Esophagus squamous epithelium (tissue), 5 donors: ENCODE measurements at regions not wholly inside any gene's neighbourhood (a gene's known extent, or its start where the extent isn't known, plus 50 kb on each side); places are given as distances from the start of the nearest gene placed in this dataset.

ENCODE experiments used
- DNase-seq: peaks from one replicate; lab custom pipeline; 2025; lab: John Stamatoyannopoulos, UW
- H3K27ac ChIP-seq, 4 donors: fragments of 200-600 bp; sonication (generic); one replicate each; pipeline ENCODE4 v1.5.1; 2016 to 2019; ENCODE audit warnings: mild to moderate bottlenecking in 1 of 4
- H3K27me3 ChIP-seq, 4 donors: fragments of 200-600 bp; sonication (generic); 1 replicate in 3 of 4; 2 replicates in 1 of 4; pipeline versions ENCODE4 v1.5.1 to v1.6.0; 2017 to 2021; ENCODE audit warnings: antibody characterized with exemption in 1 of 4
- H3K36me3 ChIP-seq, 3 donors: fragments of 200-600 bp; sonication (generic); one replicate each; pipeline ENCODE4 v1.5.1; 2016 to 2019
- H3K4me1 ChIP-seq, 3 donors: fragments of 200-600 bp; sonication (generic); one replicate each; pipeline ENCODE4 v1.5.1; 2017 to 2019
- H3K4me3 ChIP-seq, 4 donors: fragments of 200-600 bp; sonication (generic); 1 replicate in 3 of 4; 2 replicates in 1 of 4; pipeline ENCODE4 v1.5.1; 2016 to 2019; ENCODE audit warnings: mild to moderate bottlenecking in 2 of 4, moderate library complexity in 1 of 4
- H3K9me3 ChIP-seq, 3 donors: fragments of 200-600 bp; sonication (generic); one replicate each; pipeline ENCODE4 v1.5.1; 2016 to 2019
- POLR2A ChIP-seq, 4 donors: fragments of 450-650 bp; IDR thresholded peaks; one replicate each; pipeline ENCODE4 v1.6.1; 2017; ENCODE audit warnings: antibody characterized with exemption in 4 of 4, mild to moderate bottlenecking in 4 of 4, moderate library complexity in 3 of 4
- WGBS, 2 donors: methylation state at CpG; one replicate each; pipeline ENCODE4 v1.1.5; 2018; 5-methylcytosine and 5-hydroxymethylcytosine counted together
- intact Hi-C: fragments of 100-400 bp; cut with DNase I; formaldehyde crosslinking; loops from one replicate; pipeline ENCODE4 v1.15.0; 2022
- TF ChIP-seq, protein P1 (sequence below), 6 experiments: fragments of 450-650 bp in 4 of 6; fragments of 200-600 bp in 2 of 6; sonication (generic) in 2 of 6; IDR thresholded peaks; one replicate each; pipeline ENCODE4 v1.5.1; 2016 to 2019; ENCODE audit warnings: antibody characterized with exemption in 6 of 6, mild to moderate bottlenecking in 4 of 6, moderate library complexity in 4 of 6
- donor health status: DM: yes; HTN: yes; CAD: no.

DNA sequence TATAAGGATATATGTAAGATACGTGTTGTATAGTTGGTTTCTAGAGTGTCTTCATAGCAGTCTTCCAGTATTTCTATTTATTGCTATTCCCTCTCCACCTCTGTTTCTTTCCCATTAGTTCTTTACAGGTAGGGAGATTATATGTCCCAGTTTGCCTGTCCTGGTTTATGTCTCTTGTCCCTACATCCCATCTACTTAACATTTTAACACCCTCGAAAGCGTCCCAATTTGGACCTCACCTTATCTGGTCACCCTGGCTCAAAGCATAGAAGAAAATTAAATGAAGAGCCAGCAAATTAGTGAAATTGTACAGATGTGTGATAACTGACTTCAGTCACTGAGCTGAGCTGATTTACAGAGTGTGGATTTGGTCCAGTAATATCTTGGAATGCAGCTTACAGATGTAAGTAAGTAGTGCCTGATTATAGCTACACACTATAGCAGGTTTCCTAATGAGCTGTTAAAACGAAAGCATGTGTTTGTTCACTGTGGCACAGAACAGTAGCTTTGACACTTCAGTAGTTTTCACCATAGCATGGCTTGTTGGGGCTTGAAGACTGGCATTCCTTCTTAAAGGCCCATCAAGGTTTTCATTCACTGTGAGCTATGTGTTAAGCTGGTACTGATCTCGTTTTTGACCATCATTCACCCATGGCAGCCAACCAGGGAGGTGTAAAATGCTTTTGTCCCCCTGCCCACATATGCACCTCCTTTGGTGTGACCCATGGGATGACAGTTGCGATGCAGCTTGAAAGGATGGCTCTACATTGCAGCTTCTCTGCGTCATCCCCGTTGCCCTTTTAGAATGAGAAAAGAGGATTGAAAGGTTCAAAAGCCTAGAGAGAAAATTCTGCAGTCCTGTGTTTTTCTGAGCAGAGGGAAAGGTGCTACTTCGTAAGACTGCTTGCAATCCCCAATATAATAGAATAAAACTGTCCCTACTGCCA is 192.1 kb upstream of the DMRT1 start:
- TF ChIP-seq, protein P1, sequence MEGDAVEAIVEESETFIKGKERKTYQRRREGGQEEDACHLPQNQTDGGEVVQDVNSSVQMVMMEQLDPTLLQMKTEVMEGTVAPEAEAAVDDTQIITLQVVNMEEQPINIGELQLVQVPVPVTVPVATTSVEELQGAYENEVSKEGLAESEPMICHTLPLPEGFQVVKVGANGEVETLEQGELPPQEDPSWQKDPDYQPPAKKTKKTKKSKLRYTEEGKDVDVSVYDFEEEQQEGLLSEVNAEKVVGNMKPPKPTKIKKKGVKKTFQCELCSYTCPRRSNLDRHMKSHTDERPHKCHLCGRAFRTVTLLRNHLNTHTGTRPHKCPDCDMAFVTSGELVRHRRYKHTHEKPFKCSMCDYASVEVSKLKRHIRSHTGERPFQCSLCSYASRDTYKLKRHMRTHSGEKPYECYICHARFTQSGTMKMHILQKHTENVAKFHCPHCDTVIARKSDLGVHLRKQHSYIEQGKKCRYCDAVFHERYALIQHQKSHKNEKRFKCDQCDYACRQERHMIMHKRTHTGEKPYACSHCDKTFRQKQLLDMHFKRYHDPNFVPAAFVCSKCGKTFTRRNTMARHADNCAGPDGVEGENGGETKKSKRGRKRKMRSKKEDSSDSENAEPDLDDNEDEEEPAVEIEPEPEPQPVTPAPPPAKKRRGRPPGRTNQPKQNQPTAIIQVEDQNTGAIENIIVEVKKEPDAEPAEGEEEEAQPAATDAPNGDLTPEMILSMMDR (IDR thresholded peaks at IDR 0.05): no peak
- TF ChIP-seq POLR2A (IDR thresholded peaks at IDR 0.05): no peak
- Histone ChIP-seq H3K9me3 (no peaks in the 10 kb centered on the region), H3K4me1 (peaks cover 19 to 57% (median 27%) of the 10 kb centered on the region in 3 donors), H3K36me3 (no peaks in the 10 kb centered on the region), H3K27me3 (no peaks in the 10 kb centered on the region), H3K4me3 (peak overlapping the region in 3 of 4 donors; percentile 12 to 32 (median 12)), H3K27ac (peak overlapping the region; percentile 10 to 70 (median 54))
- intact Hi-C loops: no loop called here
- 34 to 55% methylated on average over 9 of the region's 9 CpGs for WGBS, 2 donors
- DNase-seq: no peak

DNA sequence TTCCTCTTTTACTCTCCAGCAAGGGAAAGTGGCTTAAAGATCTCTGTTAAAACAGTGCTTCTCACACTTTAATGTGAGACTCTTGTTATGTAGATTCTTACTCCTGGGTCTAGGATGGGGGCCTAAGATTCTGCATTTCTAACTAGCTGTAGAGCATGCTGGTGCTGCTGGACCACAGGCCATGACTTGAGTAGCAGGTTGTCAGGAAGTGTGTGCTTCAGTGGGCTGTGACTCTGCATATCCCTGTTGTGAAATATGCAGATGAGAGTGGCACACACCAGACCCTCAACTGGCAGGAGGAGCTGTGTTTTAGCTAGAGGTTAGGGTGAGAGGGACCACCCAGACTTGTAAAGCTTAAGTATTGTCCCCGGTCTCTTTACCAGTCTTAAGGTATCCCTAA is 191.1 kb upstream of the DMRT1 start:
- no peak for DNase-seq
- no peaks in the 10 kb centered on the region for H3K9me3 ChIP-seq
- peak overlapping the region; percentile 3 to 70 (median 36) for H3K27ac ChIP-seq
- peak overlapping the region in 3 of 4 donors; percentile 12 to 32 (median 12) for H3K4me3 ChIP-seq
- no peaks in the 10 kb centered on the region for H3K27me3 ChIP-seq
- no peak for TF ChIP-seq POLR2A (IDR thresholded peaks at IDR 0.05)
- TF ChIP-seq, protein P1 (IDR thresholded peaks at IDR 0.05): no peak
- WGBS, 2 donors: 33% methylated on average over 1 of the region's 1 CpG; no CpG with 5 or more reads in 1 of the 2 donors
- H3K4me1 ChIP-seq: peaks cover 19 to 66% (median 27%) of the 10 kb centered on the region in 3 donors
- intact Hi-C loops: no loop called here
- H3K36me3 ChIP-seq: no peaks in the 10 kb centered on the region

DNA sequence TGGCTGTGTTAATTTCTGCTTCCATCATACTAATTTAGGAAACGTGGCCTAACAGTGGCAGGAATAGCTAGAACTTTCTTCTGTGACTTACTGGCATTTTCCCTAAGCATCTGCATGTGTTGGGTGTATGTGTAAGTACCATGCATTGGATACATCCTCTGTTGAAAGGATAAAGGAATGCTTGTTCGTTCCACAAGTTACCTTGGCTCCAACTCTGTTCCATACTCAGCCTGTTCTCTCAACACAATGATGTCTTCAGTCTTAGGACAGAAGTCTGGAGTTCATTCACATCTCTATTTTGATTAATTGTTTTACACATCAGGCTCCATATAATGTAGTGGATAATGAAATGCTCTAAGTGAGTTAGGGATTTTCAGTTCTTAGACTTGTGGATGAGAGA is 190.1 kb upstream of the DMRT1 start:
- intact Hi-C loops: no loop called here
- TF ChIP-seq, protein P1 (IDR thresholded peaks at IDR 0.05): no peak
- TF ChIP-seq POLR2A (IDR thresholded peaks at IDR 0.05): no peak
- peak overlapping the region in 1 of 4 donors; percentile 63 for H3K27ac ChIP-seq
- DNase-seq: no peak
- H3K27me3 ChIP-seq: no peaks in the 10 kb centered on the region
- WGBS, 2 donors: 49 to 60% methylated on average over 2 of the region's 2 CpGs
- H3K36me3 ChIP-seq: no peaks in the 10 kb centered on the region
- peaks cover 29 to 76% (median 34%) of the 10 kb centered on the region in 3 donors for H3K4me1 ChIP-seq
- H3K4me3 ChIP-seq: no peak overlapping the region
- no peaks in the 10 kb centered on the region for H3K9me3 ChIP-seq

GRCh38 chr9:652914-653313 is 188.6 kb upstream of the DMRT1 start:
- H3K36me3 ChIP-seq: no peaks in the 10 kb centered on the region
- TF ChIP-seq, protein P1 (IDR thresholded peaks at IDR 0.05): no peak
- no peak for TF ChIP-seq POLR2A (IDR thresholded peaks at IDR 0.05)
- H3K27ac ChIP-seq: peak overlapping the region; percentile 40 to 63 (median 52)
- no peak for DNase-seq
- 49 to 68% methylated on average over 7 to 9 of the region's 9 CpGs for WGBS, 2 donors
- peaks cover 31 to 90% (median 34%) of the 10 kb centered on the region in 3 donors for H3K4me1 ChIP-seq
- intact Hi-C loops: no loop called here
- no peak overlapping the region for H3K4me3 ChIP-seq
- no peaks in the 10 kb centered on the region for H3K9me3 ChIP-seq
- H3K27me3 ChIP-seq: no peaks in the 10 kb centered on the region

GRCh38 chr9:653421-653820 is 188.1 kb upstream of the DMRT1 start:
- WGBS, 2 donors: 45 to 52% methylated on average over 2 of the region's 2 CpGs
- TF ChIP-seq, protein P1 (IDR thresholded peaks at IDR 0.05): no peak
- TF ChIP-seq POLR2A (IDR thresholded peaks at IDR 0.05): no peak
- Histone ChIP-seq H3K4me3 (no peak overlapping the region), H3K36me3 (no peaks in the 10 kb centered on the region), H3K27me3 (no peaks in the 10 kb centered on the region), H3K4me1 (peaks cover 31 to 85% (median 32%) of the 10 kb centered on the region in 3 donors), H3K9me3 (no peaks in the 10 kb centered on the region), H3K27ac (peak overlapping the region; percentile 40 to 63 (median 52))
- DNase-seq: no peak
- intact Hi-C loops: no loop called here
